ENCODE measurements at regions not wholly inside any gene's neighbourhood (a gene's known extent, or its start where the extent isn't known, plus 50 kb on each side); places are given as distances from the start of the nearest gene placed in this dataset.

DNA sequence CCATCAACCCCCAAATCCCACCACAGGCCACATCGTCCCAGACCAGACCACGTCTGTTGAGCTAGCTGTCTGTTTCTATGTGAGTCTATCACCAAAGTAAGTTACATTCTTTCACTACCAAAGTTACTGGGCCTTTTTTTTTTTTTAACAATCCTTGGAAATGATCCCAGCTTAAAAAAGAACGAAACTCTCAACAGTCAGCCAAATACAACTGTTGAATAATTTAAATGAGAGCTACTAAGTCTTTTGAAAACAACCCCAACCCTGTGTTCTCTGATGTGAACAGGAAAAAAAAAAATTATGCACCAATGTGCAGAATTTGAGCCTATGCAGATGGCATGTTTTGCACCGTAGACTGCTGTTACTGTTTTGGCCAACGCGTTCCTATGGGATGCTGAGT lies 134.0 kb upstream of the ETS2 start:
- no peaks in the 10 kb centered on the region for H3K36me3 Mint-ChIP-seq (ENCODE audit: insufficient read depth, unreplicated experiment)
- POLR2A ChIA-PET = no interaction called here
- no peaks in the 10 kb centered on the region for H3K4me1 Mint-ChIP-seq (ENCODE audit: insufficient read depth, unreplicated experiment)
- no peak overlapping the region for H3K4me3 Mint-ChIP-seq (ENCODE audit: unreplicated experiment)
- no peaks in the 10 kb centered on the region for H3K9me3 Mint-ChIP-seq (ENCODE audit: unreplicated experiment)
- DNase-seq (ENCODE audit: unreplicated experiment) = no peak
- peaks cover 27% of the 10 kb centered on the region for H3K27me3 Mint-ChIP-seq (ENCODE audit: insufficient read depth, unreplicated experiment)
- H3K27ac Mint-ChIP-seq (ENCODE audit: low read depth, unreplicated experiment) = no peak overlapping the region
- BruUV-seq (replicated peaks) = no TSS peak
- intact Hi-C loops (cut with micrococcal nuclease) = no loop called here
- CTCF ChIA-PET = interaction anchor here (0.6 to 1.0 kb wide), 6 partner anchors 16 to 1488 kb away, joined by 3 to 6 read pairs (median 4); no protein-coding TSS in a partner anchor
- TF ChIP-seq, protein P1, sequence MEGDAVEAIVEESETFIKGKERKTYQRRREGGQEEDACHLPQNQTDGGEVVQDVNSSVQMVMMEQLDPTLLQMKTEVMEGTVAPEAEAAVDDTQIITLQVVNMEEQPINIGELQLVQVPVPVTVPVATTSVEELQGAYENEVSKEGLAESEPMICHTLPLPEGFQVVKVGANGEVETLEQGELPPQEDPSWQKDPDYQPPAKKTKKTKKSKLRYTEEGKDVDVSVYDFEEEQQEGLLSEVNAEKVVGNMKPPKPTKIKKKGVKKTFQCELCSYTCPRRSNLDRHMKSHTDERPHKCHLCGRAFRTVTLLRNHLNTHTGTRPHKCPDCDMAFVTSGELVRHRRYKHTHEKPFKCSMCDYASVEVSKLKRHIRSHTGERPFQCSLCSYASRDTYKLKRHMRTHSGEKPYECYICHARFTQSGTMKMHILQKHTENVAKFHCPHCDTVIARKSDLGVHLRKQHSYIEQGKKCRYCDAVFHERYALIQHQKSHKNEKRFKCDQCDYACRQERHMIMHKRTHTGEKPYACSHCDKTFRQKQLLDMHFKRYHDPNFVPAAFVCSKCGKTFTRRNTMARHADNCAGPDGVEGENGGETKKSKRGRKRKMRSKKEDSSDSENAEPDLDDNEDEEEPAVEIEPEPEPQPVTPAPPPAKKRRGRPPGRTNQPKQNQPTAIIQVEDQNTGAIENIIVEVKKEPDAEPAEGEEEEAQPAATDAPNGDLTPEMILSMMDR (IDR thresholded peaks at IDR 0.05; ENCODE audit: unreplicated experiment) = no peak

DNA sequence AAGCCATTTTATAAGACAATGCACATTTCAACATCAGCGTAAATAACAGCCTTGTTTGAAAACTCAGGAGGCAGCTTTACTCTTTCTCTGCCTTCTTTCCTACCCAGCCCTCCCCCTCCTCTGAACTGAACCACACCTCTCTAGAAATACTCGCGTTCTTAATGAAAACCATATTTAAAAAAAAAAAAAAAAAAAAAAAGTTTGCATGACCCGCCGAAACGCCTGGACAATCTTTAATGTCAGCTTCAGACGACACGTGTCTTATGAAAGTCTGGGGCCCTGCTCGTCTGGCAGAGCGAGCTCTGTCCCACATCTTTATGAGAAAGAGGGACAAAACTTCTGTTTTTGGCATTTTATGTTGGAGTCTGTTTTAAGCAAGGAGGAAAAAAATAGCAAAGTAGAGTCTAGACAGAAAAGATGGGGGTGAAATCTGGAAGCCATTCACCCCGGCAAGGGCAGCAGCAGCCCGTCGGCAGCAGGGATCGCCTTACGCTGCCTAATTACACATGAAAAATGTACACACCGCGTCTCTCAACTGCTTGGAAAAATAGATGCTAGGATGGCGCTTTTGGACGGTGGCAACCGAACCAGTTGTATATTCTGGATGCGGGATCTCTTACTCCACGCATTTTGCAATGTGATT lies 130.4 kb upstream of the ETS2 start:
- Mint-ChIP-seq H3K36me3 (ENCODE audit: insufficient read depth, unreplicated experiment) (no peaks in the 10 kb centered on the region), H3K4me1 (ENCODE audit: insufficient read depth, unreplicated experiment) (peaks cover 11% of the 10 kb centered on the region), H3K4me3 (ENCODE audit: unreplicated experiment) (no peak overlapping the region), H3K9me3 (ENCODE audit: unreplicated experiment) (no peaks in the 10 kb centered on the region), H3K27ac (ENCODE audit: low read depth, unreplicated experiment) (no peak overlapping the region), H3K27me3 (ENCODE audit: insufficient read depth, unreplicated experiment) (peaks cover 13% of the 10 kb centered on the region)
- DNase-seq (ENCODE audit: unreplicated experiment) = no peak
- TF ChIP-seq, protein P1 (IDR thresholded peaks at IDR 0.05; ENCODE audit: unreplicated experiment) = no peak
- intact Hi-C loops (cut with micrococcal nuclease) = no loop called here
- BruUV-seq (replicated peaks) = no TSS peak
- ChIA-PET POLR2A (no interaction called here), CTCF (interaction anchor here (0.6 to 0.7 kb wide), 5 partner anchors 11 to 1056 kb away, joined by 3 to 4 read pairs (median 3); no protein-coding TSS in a partner anchor)

DNA sequence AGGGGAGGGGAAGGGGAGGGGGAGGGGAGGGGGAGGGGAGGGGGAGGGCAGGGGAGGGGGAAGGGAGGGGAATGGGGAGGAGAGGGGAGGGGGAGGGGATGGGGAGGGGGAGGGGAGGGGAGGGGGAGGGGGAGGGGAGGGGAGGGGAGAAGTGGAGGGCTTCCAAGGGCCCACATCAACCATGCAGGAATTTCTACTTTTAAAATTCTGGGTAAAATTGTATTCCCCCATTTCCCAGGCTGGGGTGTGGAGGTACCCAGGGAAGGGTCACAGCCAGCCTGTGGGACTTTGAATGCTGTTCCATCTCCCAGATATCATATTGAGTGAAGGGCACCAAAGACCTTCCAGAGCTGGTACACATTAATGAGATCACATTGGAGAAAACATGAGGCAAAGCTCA lies 126.9 kb upstream of the ETS2 start:
- POLR2A ChIA-PET = no interaction called here
- Mint-ChIP-seq H3K36me3 (ENCODE audit: insufficient read depth, unreplicated experiment) (no peaks in the 10 kb centered on the region), H3K4me3 (ENCODE audit: unreplicated experiment) (no peak overlapping the region), H3K27me3 (ENCODE audit: insufficient read depth, unreplicated experiment) (peaks cover 13% of the 10 kb centered on the region), H3K4me1 (ENCODE audit: insufficient read depth, unreplicated experiment) (peaks cover 11% of the 10 kb centered on the region), H3K9me3 (ENCODE audit: unreplicated experiment) (no peaks in the 10 kb centered on the region), H3K27ac (ENCODE audit: low read depth, unreplicated experiment) (no peak overlapping the region)
- BruUV-seq (replicated peaks) = no TSS peak
- no peak for DNase-seq (ENCODE audit: unreplicated experiment)
- intact Hi-C loops (cut with micrococcal nuclease) = no loop called here
- TF ChIP-seq, protein P1 (IDR thresholded peaks at IDR 0.05; ENCODE audit: unreplicated experiment) = no peak
- CTCF ChIA-PET = interaction anchor here (0.6 to 4.6 kb wide), 3 partner anchors 10 to 53 kb away, joined by 3 to 28 read pairs (median 3); no protein-coding TSS in a partner anchor

DNA sequence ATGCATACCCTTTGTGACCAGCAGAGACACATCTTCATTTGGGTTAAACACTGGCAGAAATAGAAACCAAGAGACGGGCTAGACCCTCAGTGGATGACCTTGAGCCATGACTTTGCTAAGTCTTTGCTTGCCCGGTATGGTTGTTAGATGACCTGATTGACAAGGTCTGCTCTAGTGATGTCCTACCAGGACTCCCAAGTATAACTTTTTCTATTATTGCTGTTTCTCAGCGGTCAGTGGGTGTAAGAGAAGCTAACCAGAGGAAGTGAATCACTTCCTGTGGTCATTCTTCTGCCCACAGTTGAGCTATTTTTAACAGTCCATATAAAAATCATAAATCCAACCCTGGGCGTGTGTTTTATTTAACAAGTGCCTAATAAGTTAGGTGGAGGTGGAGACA lies 126.2 kb upstream of the ETS2 start:
- POLR2A ChIA-PET = no interaction called here
- no TSS peak for BruUV-seq (replicated peaks)
- CTCF ChIA-PET = interaction anchor here (1.0 to 4.6 kb wide), 3 partner anchors 11 to 298 kb away, joined by 3 to 28 read pairs (median 3); no protein-coding TSS in a partner anchor
- H3K9me3 Mint-ChIP-seq (ENCODE audit: unreplicated experiment) = no peaks in the 10 kb centered on the region
- TF ChIP-seq, protein P1 (IDR thresholded peaks at IDR 0.05; ENCODE audit: unreplicated experiment) = no peak
- H3K27ac Mint-ChIP-seq (ENCODE audit: low read depth, unreplicated experiment) = no peak overlapping the region
- intact Hi-C loops (cut with micrococcal nuclease) = no loop called here
- peaks cover 13% of the 10 kb centered on the region for H3K27me3 Mint-ChIP-seq (ENCODE audit: insufficient read depth, unreplicated experiment)
- H3K4me3 Mint-ChIP-seq (ENCODE audit: unreplicated experiment) = no peak overlapping the region
- H3K36me3 Mint-ChIP-seq (ENCODE audit: insufficient read depth, unreplicated experiment) = no peaks in the 10 kb centered on the region
- peak; percentile 39 for DNase-seq (ENCODE audit: unreplicated experiment)
- H3K4me1 Mint-ChIP-seq (ENCODE audit: insufficient read depth, unreplicated experiment) = peaks cover 11% of the 10 kb centered on the region

All from MCF 10A (cell line).